ENCODE measurements at regions not wholly inside any gene's neighbourhood (a gene's known extent, or its start where the extent isn't known, plus 50 kb on each side); places are given as distances from the start of the nearest gene placed in this dataset.

DNA sequence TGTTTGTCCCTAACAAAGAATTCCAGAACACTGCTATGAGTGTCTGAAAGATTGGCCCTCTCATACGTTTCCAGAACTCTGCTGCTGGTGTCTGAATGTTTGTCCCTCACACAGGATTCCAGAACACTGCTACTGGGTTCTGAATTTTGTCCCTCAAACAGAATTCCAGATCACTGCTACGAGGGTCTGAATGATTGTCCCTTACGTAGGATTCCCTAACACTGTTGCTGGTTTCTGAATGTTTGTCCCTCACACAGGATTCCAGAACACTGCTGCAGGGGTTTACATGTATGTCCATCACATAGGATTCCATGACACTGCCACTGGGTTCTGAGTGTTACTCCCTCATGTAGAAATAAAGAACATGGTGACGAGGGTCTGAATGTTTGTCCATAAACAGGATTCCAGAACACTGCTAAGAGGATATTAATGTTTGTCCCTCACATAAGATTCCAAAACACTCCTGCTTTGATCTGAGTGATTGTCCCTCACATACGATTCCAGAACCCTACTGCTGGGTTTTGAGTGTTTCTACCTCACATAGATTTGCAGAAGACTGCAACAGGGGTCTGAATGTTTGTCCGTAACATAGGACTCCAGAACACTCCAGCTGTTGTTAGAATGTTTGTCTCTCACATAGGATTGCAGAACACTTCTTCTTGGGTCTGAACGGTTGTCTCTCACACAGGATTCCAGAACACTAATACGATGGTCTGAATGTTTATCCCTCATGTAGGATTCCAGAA lies 214.4 kb downstream of the FOXD4L6 start:
- TF ChIP-seq SIN3A (IDR thresholded peaks at IDR 0.05; ENCODE audit: borderline replicate concordance, insufficient read depth, low read length) (no peak), POLR2AphosphoS5 (IDR thresholded peaks at IDR 0.05; ENCODE audit: low read depth, low read length) (no peak), FOXP2 (optimal IDR thresholded peaks at IDR 0.05; ENCODE audit: borderline replicate concordance, extremely low read depth, extremely low read length, insufficient read depth) (no peak)
- TF ChIP-seq, protein P1, sequence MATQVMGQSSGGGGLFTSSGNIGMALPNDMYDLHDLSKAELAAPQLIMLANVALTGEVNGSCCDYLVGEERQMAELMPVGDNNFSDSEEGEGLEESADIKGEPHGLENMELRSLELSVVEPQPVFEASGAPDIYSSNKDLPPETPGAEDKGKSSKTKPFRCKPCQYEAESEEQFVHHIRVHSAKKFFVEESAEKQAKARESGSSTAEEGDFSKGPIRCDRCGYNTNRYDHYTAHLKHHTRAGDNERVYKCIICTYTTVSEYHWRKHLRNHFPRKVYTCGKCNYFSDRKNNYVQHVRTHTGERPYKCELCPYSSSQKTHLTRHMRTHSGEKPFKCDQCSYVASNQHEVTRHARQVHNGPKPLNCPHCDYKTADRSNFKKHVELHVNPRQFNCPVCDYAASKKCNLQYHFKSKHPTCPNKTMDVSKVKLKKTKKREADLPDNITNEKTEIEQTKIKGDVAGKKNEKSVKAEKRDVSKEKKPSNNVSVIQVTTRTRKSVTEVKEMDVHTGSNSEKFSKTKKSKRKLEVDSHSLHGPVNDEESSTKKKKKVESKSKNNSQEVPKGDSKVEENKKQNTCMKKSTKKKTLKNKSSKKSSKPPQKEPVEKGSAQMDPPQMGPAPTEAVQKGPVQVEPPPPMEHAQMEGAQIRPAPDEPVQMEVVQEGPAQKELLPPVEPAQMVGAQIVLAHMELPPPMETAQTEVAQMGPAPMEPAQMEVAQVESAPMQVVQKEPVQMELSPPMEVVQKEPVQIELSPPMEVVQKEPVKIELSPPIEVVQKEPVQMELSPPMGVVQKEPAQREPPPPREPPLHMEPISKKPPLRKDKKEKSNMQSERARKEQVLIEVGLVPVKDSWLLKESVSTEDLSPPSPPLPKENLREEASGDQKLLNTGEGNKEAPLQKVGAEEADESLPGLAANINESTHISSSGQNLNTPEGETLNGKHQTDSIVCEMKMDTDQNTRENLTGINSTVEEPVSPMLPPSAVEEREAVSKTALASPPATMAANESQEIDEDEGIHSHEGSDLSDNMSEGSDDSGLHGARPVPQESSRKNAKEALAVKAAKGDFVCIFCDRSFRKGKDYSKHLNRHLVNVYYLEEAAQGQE (IDR thresholded peaks at IDR 0.05; ENCODE audit: insufficient read depth in 1 of 2, low read depth in 2 of 2, low read length in 2 of 2) = no peak
